CD14-positive monocyte (primary cell): ENCODE measurements at regions not wholly inside any gene's neighbourhood (a gene's known extent, or its start where the extent isn't known, plus 50 kb on each side); places are given as distances from the start of the nearest gene placed in this dataset.

Experiments
- DNase-seq, 3 donors: peaks; one replicate each; pipeline ENCODE4 v3.0.0-alpha.2; 2011 to 2022
- H2AFZ ChIP-seq: 2 replicates; pipeline ENCODE4 v1.6.0; 2012; ENCODE audit warnings: mild to moderate bottlenecking, low read depth, low read length, inconsistent platforms; ENCODE audit not compliant: insufficient read depth, poor library complexity, severe bottlenecking
- H3K27ac ChIP-seq, 2 donors: 1 replicate in 1 of 2; 2 replicates in 1 of 2; pipeline ENCODE4 v1.5.1; 2012 to 2013; ENCODE audit warnings: low read length in 2 of 2, control low read depth in 1 of 2, inconsistent platforms in 1 of 2, low read depth in 1 of 2, mild to moderate bottlenecking in 1 of 2
- H3K27me3 ChIP-seq, 2 donors: one replicate each; pipeline versions ENCODE4 v1.6.0 to v1.6.1; 2011 to 2013; ENCODE audit warnings: low read length in 2 of 2; ENCODE audit not compliant: control insufficient read depth in 2 of 2, insufficient read depth in 2 of 2
- H3K36me3 ChIP-seq, 2 donors: replicated peaks in 1 of 2; 1 replicate in 1 of 2; 2 replicates in 1 of 2; pipeline versions ENCODE4 v1.5.1 to v1.6.1; 2012 to 2013; ENCODE audit warnings: low read length in 2 of 2, control low read depth in 1 of 2, inconsistent platforms in 1 of 2, mild to moderate bottlenecking in 1 of 2; ENCODE audit not compliant: insufficient read depth in 2 of 2, control insufficient read depth in 1 of 2
- H3K4me1 ChIP-seq, 2 donors: 1 replicate in 1 of 2; 2 replicates in 1 of 2; pipeline versions ENCODE4 v1.5.1 to v1.6.1; 2012 to 2013; ENCODE audit warnings: low read length in 2 of 2, control low read depth in 1 of 2, inconsistent platforms in 1 of 2, mild to moderate bottlenecking in 1 of 2, moderate library complexity in 1 of 2; ENCODE audit not compliant: insufficient read depth in 2 of 2, control insufficient read depth in 1 of 2
- H3K4me2 ChIP-seq: replicated peaks from 2 replicates; pipeline ENCODE3; 2012; ENCODE audit warnings: low read length, moderate library complexity, mild to moderate bottlenecking; ENCODE audit not compliant: poor library complexity, severe bottlenecking; ENCODE audit errors: extremely low read depth
- H3K4me3 ChIP-seq, 3 experiments: fragments of 200-600 bp in 1 of 3; sonication (generic) in 1 of 3; replicated peaks in 1 of 3; 1 replicate in 2 of 3; 2 replicates in 1 of 3; pipeline ENCODE4 v1.5.1; 2011 to 2013; ENCODE audit warnings: low read length in 3 of 3, mild to moderate bottlenecking in 3 of 3, control low read depth in 2 of 3, low read depth in 2 of 3, inconsistent platforms in 1 of 3, moderate library complexity in 1 of 3
- H3K79me2 ChIP-seq: 2 replicates; pipeline ENCODE4 v1.6.0; 2012; ENCODE audit warnings: mild to moderate bottlenecking, control low read depth, inconsistent platforms, low read length, moderate library complexity; ENCODE audit not compliant: insufficient read depth
- H3K9ac ChIP-seq: 2 replicates; pipeline ENCODE4 v1.6.0; 2017; ENCODE audit warnings: low read length, mild to moderate bottlenecking; ENCODE audit not compliant: insufficient read depth, poor library complexity, severe bottlenecking
- H3K9me3 ChIP-seq, 2 donors: replicated peaks in 1 of 2; 1 replicate in 1 of 2; 2 replicates in 1 of 2; pipeline versions ENCODE4 v1.5.1 to v1.6.1; 2012 to 2013; ENCODE audit warnings: low read length in 2 of 2, control low read depth in 1 of 2; ENCODE audit not compliant: control insufficient read depth in 1 of 2, insufficient read depth in 1 of 2
- H4K20me1 ChIP-seq: 2 replicates; pipeline ENCODE4 v1.6.0; 2012; ENCODE audit warnings: mild to moderate bottlenecking, low read length, control low read depth, moderate library complexity; ENCODE audit not compliant: insufficient read depth
- H3K27ac Mint-ChIP-seq, 7 donors: one replicate each; pipeline ENCODE4 v1.8.0; 2020; ENCODE audit warnings: mild to moderate bottlenecking in 7 of 7, mixed read lengths in 7 of 7, moderate library complexity in 6 of 7, inconsistent platforms in 2 of 7
- H3K27me3 Mint-ChIP-seq, 3 donors: one replicate each; pipeline ENCODE4 v1.8.0; 2021 to 2022; ENCODE audit warnings: low read depth in 3 of 3, mild to moderate bottlenecking in 3 of 3, mixed read lengths in 3 of 3, moderate library complexity in 3 of 3, inconsistent platforms in 1 of 3
- H3K36me3 Mint-ChIP-seq, 2 donors: one replicate each; pipeline ENCODE4 v1.8.0; 2020; ENCODE audit warnings: mixed read lengths in 2 of 2, inconsistent platforms in 1 of 2, mild to moderate bottlenecking in 1 of 2
- H3K4me1 Mint-ChIP-seq: one replicate; pipeline ENCODE4 v1.8.0; 2020; ENCODE audit warnings: mild to moderate bottlenecking, mixed read lengths
- H3K4me3 Mint-ChIP-seq, 2 donors: one replicate each; pipeline ENCODE4 v1.8.0; 2020; ENCODE audit warnings: mild to moderate bottlenecking in 2 of 2, mixed read lengths in 2 of 2, moderate library complexity in 1 of 2
- H3K9me3 Mint-ChIP-seq, 7 donors: one replicate each; pipeline ENCODE4 v1.8.0; 2020 to 2022; ENCODE audit warnings: mixed read lengths in 7 of 7, mild to moderate bottlenecking in 6 of 7, moderate library complexity in 6 of 7, inconsistent platforms in 2 of 7
- WGBS: methylation state at CpG from one replicate; pipeline ENCODE4 v1.1.5; 2013; ENCODE audit warnings: missing lambda C conversion rate; ENCODE audit not compliant: insufficient coverage; 5-methylcytosine and 5-hydroxymethylcytosine counted together
- intact Hi-C, 2 donors: fragments of 100-400 bp; cut with micrococcal nuclease; formaldehyde crosslinking; loops; one replicate each; pipeline versions ENCODE4 v1.15.0 to v1.15.1; 2023
- TF ChIP-seq, protein P1 (sequence below): fragments of 200-600 bp; IDR thresholded peaks from one replicate; pipeline ENCODE4 v1.8.0; 2022; ENCODE audit warnings: antibody characterized with exemption, mild to moderate bottlenecking

DNA sequence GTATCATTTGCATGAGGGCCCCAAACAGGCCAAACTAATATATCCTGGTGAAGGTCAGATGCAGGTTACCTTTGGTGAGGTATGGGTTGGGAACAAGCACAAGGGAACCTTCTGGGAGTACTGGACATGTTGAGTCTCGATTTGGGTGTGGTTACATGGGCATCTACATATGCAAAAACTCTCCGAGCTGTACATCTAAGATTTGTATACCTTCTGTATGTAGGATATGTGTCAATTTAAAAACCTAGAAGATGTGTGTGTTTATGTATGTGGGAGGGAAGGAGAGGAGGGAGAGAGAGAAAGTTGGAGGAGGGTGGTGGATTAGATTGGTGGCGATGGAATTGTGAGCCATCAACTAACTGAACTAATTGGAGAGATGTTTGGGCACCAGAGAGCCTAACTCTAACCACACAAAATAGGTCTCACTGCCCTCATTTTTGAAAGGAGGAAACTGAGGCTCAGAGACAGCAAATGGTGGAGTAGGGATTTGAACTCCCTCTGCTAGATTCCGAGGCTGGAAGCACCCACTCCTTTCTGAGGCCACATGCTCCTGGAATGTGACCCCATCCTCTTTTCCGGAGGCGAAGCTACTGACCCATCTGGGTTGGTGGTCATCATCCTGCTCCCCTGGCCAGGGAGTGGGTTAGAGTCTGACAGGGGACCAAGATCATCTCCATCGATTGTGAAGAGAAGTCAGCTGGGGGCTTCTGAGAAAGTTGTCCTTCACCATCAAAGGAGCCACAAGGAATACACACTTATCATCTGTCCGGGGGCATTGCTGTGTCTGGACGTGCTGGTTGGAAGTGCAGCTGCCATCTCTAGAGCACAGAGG is 107.3 kb upstream of the MYCN start:
- H3K9me3 ChIP-seq = peaks cover 0 to 11% of the 10 kb centered on the region in 2 donors
- TF ChIP-seq, protein P1, sequence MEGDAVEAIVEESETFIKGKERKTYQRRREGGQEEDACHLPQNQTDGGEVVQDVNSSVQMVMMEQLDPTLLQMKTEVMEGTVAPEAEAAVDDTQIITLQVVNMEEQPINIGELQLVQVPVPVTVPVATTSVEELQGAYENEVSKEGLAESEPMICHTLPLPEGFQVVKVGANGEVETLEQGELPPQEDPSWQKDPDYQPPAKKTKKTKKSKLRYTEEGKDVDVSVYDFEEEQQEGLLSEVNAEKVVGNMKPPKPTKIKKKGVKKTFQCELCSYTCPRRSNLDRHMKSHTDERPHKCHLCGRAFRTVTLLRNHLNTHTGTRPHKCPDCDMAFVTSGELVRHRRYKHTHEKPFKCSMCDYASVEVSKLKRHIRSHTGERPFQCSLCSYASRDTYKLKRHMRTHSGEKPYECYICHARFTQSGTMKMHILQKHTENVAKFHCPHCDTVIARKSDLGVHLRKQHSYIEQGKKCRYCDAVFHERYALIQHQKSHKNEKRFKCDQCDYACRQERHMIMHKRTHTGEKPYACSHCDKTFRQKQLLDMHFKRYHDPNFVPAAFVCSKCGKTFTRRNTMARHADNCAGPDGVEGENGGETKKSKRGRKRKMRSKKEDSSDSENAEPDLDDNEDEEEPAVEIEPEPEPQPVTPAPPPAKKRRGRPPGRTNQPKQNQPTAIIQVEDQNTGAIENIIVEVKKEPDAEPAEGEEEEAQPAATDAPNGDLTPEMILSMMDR = no peak
- H3K27ac ChIP-seq = no peak overlapping the region
- H3K79me2 ChIP-seq = no peaks in the 10 kb centered on the region
- H3K36me3 ChIP-seq = no peaks in the 10 kb centered on the region
- Mint-ChIP-seq H3K9me3 (peaks cover 0 to 7% (median 4%) of the 10 kb centered on the region in 7 donors), H3K27me3 (peaks cover 0 to 5% (median 2%) of the 10 kb centered on the region in 3 donors), H3K27ac (no peak overlapping the region), H3K4me1 (no peaks in the 10 kb centered on the region), H3K36me3 (no peaks in the 10 kb centered on the region), H3K4me3 (no peak overlapping the region)
- no peak for DNase-seq
- no peak overlapping the region for H3K4me3 ChIP-seq
- no peaks in the 10 kb centered on the region for H3K4me1 ChIP-seq
- WGBS = 82% methylated on average over 4 of the region's 9 CpGs
- no peak overlapping the region for H3K4me2 ChIP-seq
- intact Hi-C loops = no loop called here
- H3K9ac ChIP-seq = no peak overlapping the region
- H4K20me1 ChIP-seq = no peaks in the 10 kb centered on the region
- H3K27me3 ChIP-seq = no peaks in the 10 kb centered on the region
- no peak overlapping the region for H2AFZ ChIP-seq

DNA sequence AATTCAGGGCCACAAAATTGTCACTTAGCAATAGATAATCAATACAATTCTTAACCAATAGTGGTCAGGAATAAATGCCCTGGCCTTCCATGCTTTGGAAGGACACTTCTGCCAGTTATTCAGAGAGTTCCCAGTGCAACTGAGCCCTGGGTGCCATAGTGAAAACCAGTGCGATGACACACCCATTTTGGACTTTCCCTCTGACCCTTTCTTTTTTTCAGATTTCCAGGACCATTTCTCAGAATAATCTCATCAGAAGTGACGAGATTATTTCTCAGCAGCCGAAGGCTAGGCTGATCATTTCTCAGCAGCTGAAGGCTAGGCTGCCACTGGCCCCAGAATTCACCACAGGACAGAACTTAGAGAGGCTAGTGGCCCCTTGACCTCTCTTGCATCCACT is 106.6 kb upstream of the MYCN start:
- Histone ChIP-seq H4K20me1 (no peaks in the 10 kb centered on the region), H3K4me3 (no peak overlapping the region), H3K4me2 (no peak overlapping the region), H3K27me3 (no peaks in the 10 kb centered on the region), H3K4me1 (no peaks in the 10 kb centered on the region), H3K79me2 (no peaks in the 10 kb centered on the region), H2AFZ (no peak overlapping the region), H3K27ac (no peak overlapping the region), H3K9me3 (peaks cover 0 to 11% of the 10 kb centered on the region in 2 donors), H3K9ac (no peak overlapping the region), H3K36me3 (no peaks in the 10 kb centered on the region)
- Mint-ChIP-seq H3K4me1 (no peaks in the 10 kb centered on the region), H3K9me3 (peaks cover 0 to 7% (median 4%) of the 10 kb centered on the region in 7 donors), H3K27ac (no peak overlapping the region), H3K27me3 (peaks cover under 1 to 5% (median 2%) of the 10 kb centered on the region in 3 donors), H3K36me3 (no peaks in the 10 kb centered on the region), H3K4me3 (no peak overlapping the region)
- intact Hi-C loops = no loop called here
- no peak for DNase-seq
- TF ChIP-seq, protein P1 = no peak
- WGBS = 75% methylated on average over 2 of the region's 3 CpGs
